CD4-positive, alpha-beta memory T cell (primary cell): ENCODE measurements at regions not wholly inside any gene's neighbourhood (a gene's known extent, or its start where the extent isn't known, plus 50 kb on each side); places are given as distances from the start of the nearest gene placed in this dataset.

Experiments used
- CTCF ChIA-PET: fragments of 350-600 bp; sonication (Branson Sonifier 250); formaldehyde crosslinking; loops from one replicate; lab custom pipeline; 2021; ENCODE audit warnings: inconsistent platforms; ENCODE audit not compliant: partially characterized antibody; lab: Charles Lee
- POLR2A ChIA-PET: fragments of 350-600 bp; sonication (Branson Sonifier 250); formaldehyde crosslinking; loops from one replicate; lab custom pipeline; 2021; ENCODE audit not compliant: partially characterized antibody; lab: Charles Lee
- DNase-seq, 5 donors: peaks; one replicate each; pipeline versions ENCODE4 v3.0.0 to v3.0.0-alpha.2; 2020 to 2022; ENCODE audit warnings: mixed read lengths in 1 of 5
- H3K27ac ChIP-seq: one replicate; pipeline ENCODE4 v1.7.0; 2013; ENCODE audit warnings: low read depth, low read length
- H3K27me3 ChIP-seq: 2 replicates; pipeline ENCODE4 v1.7.0; 2013; ENCODE audit warnings: mild to moderate bottlenecking, low read length, moderate library complexity; ENCODE audit not compliant: insufficient read depth
- H3K36me3 ChIP-seq: 2 replicates; pipeline ENCODE4 v1.7.0; 2013; ENCODE audit warnings: mild to moderate bottlenecking, low read length, moderate library complexity; ENCODE audit not compliant: insufficient read depth
- H3K4me1 ChIP-seq: 2 replicates; pipeline ENCODE4 v1.7.0; 2013; ENCODE audit warnings: mild to moderate bottlenecking, low read length, moderate library complexity; ENCODE audit not compliant: insufficient read depth
- H3K4me3 ChIP-seq, 2 donors: one replicate each; pipeline ENCODE4 v1.7.0; 2013; ENCODE audit warnings: low read length in 2 of 2, mild to moderate bottlenecking in 1 of 2
- H3K9me3 ChIP-seq, 2 donors: one replicate each; pipeline ENCODE4 v1.7.0; 2013; ENCODE audit warnings: low read length in 2 of 2, control low read depth in 1 of 2; ENCODE audit not compliant: control insufficient read depth in 1 of 2
- H3K27ac Mint-ChIP-seq, 7 donors: one replicate each; pipeline ENCODE4 v1.8.0; 2020 to 2021; ENCODE audit warnings: mixed read lengths in 7 of 7, mild to moderate bottlenecking in 6 of 7, inconsistent platforms in 3 of 7, moderate library complexity in 3 of 7
- H3K27me3 Mint-ChIP-seq, 2 donors: one replicate each; pipeline ENCODE4 v1.8.0; 2020 to 2021; ENCODE audit warnings: mixed read lengths in 2 of 2
- H3K36me3 Mint-ChIP-seq, 2 donors: one replicate each; pipeline ENCODE4 v1.8.0; 2020 to 2021; ENCODE audit warnings: mixed read lengths in 2 of 2, inconsistent platforms in 1 of 2, mild to moderate bottlenecking in 1 of 2
- H3K4me1 Mint-ChIP-seq, 4 donors: one replicate each; pipeline ENCODE4 v1.8.0; 2020 to 2021; ENCODE audit warnings: mixed read lengths in 4 of 4, mild to moderate bottlenecking in 1 of 4
- H3K4me3 Mint-ChIP-seq, 8 donors: one replicate each; pipeline ENCODE4 v1.8.0; 2020 to 2021; ENCODE audit warnings: mixed read lengths in 8 of 8, mild to moderate bottlenecking in 7 of 8, moderate library complexity in 6 of 8, inconsistent platforms in 3 of 8
- H3K9me3 Mint-ChIP-seq, 8 donors: one replicate each; pipeline ENCODE4 v1.8.0; 2020 to 2021; ENCODE audit warnings: mixed read lengths in 8 of 8, mild to moderate bottlenecking in 5 of 8, inconsistent platforms in 3 of 8, moderate library complexity in 1 of 8
- intact Hi-C: fragments of 100-400 bp; cut with micrococcal nuclease; formaldehyde crosslinking; loops from one replicate; pipeline ENCODE4 v1.15.1; 2023

GRCh38 chr2:13066676-13067075, 349.9 kb downstream of the TRIB2 start:
- no peak overlapping the region for H3K27ac ChIP-seq
- Mint-ChIP-seq H3K4me3 (no peak overlapping the region), H3K27ac (no peak overlapping the region), H3K4me1 (no peaks in the 10 kb centered on the region), H3K36me3 (no peaks in the 10 kb centered on the region), H3K27me3 (peaks cover 14 to 20% of the 10 kb centered on the region in 2 donors), H3K9me3 (peaks cover 0 to 3% (median 0%) of the 10 kb centered on the region in 8 donors)
- H3K4me1 ChIP-seq: no peaks in the 10 kb centered on the region
- H3K36me3 ChIP-seq: no peaks in the 10 kb centered on the region
- H3K4me3 ChIP-seq: no peak overlapping the region
- no peaks in the 10 kb centered on the region for H3K9me3 ChIP-seq
- intact Hi-C loops: no loop called here
- DNase-seq: no peak
- no peaks in the 10 kb centered on the region for H3K27me3 ChIP-seq
- POLR2A ChIA-PET: no interaction called here
- CTCF ChIA-PET: no interaction called here

GRCh38 chr2:13067508-13067907, 350.8 kb downstream of the TRIB2 start:
- intact Hi-C loops: no loop called here
- no peak overlapping the region for H3K27ac Mint-ChIP-seq

GRCh38 chr2:13089971-13090370, 373.2 kb downstream of the TRIB2 start:
- no peak for DNase-seq
- H3K27ac ChIP-seq: no peak overlapping the region
- H3K27me3 Mint-ChIP-seq: peaks cover 12 to 32% of the 10 kb centered on the region in 2 donors
- H3K27me3 ChIP-seq: no peaks in the 10 kb centered on the region
- H3K4me3 ChIP-seq: no peak overlapping the region
- H3K27ac Mint-ChIP-seq: no peak overlapping the region
- CTCF ChIA-PET: no interaction called here
- H3K9me3 Mint-ChIP-seq: peaks cover 0 to 2% (median 0%) of the 10 kb centered on the region in 8 donors
- no peaks in the 10 kb centered on the region for H3K9me3 ChIP-seq
- no peaks in the 10 kb centered on the region for H3K36me3 Mint-ChIP-seq
- H3K4me3 Mint-ChIP-seq: no peak overlapping the region
- no peaks in the 10 kb centered on the region for H3K4me1 Mint-ChIP-seq
- intact Hi-C loops: no loop called here
- POLR2A ChIA-PET: no interaction called here
- no peaks in the 10 kb centered on the region for H3K36me3 ChIP-seq
- H3K4me1 ChIP-seq: no peaks in the 10 kb centered on the region

More at GRCh38 chr2:13067508-13067907, 350.8 kb downstream of the TRIB2 start:
- H3K36me3 ChIP-seq: no peaks in the 10 kb centered on the region
- Mint-ChIP-seq H3K4me1 (no peaks in the 10 kb centered on the region), H3K27me3 (peaks cover 14 to 20% of the 10 kb centered on the region in 2 donors), H3K4me3 (no peak overlapping the region), H3K9me3 (peaks cover 0 to 3% (median 0%) of the 10 kb centered on the region in 8 donors), H3K36me3 (no peaks in the 10 kb centered on the region)
- ChIA-PET CTCF (no interaction called here), POLR2A (no interaction called here)
- no peaks in the 10 kb centered on the region for H3K4me1 ChIP-seq
- H3K27ac ChIP-seq: no peak overlapping the region
- DNase-seq: no peak
- no peaks in the 10 kb centered on the region for H3K27me3 ChIP-seq
- H3K9me3 ChIP-seq: no peaks in the 10 kb centered on the region
- H3K4me3 ChIP-seq: no peak overlapping the region

GRCh38 chr2:13091455-13091854, 374.7 kb downstream of the TRIB2 start:
- no peak for DNase-seq
- ChIA-PET CTCF (no interaction called here), POLR2A (no interaction called here)
- H3K9me3 ChIP-seq: no peaks in the 10 kb centered on the region
- Mint-ChIP-seq H3K4me1 (no peaks in the 10 kb centered on the region), H3K9me3 (peaks cover 0 to 4% (median 0%) of the 10 kb centered on the region in 8 donors), H3K27ac (no peak overlapping the region), H3K27me3 (peaks cover 12 to 34% of the 10 kb centered on the region in 2 donors), H3K4me3 (no peak overlapping the region), H3K36me3 (no peaks in the 10 kb centered on the region)
- no peak overlapping the region for H3K4me3 ChIP-seq
- no peaks in the 10 kb centered on the region for H3K27me3 ChIP-seq
- no peak overlapping the region for H3K27ac ChIP-seq
- H3K36me3 ChIP-seq: no peaks in the 10 kb centered on the region
- intact Hi-C loops: no loop called here
- H3K4me1 ChIP-seq: no peaks in the 10 kb centered on the region

GRCh38 chr2:13091861-13092378, 375.2 kb downstream of the TRIB2 start:
- peaks cover 0 to 4% (median 0%) of the 10 kb centered on the region in 8 donors for H3K9me3 Mint-ChIP-seq
- intact Hi-C loops: no loop called here
- Histone ChIP-seq H3K4me3 (no peak overlapping the region), H3K36me3 (no peaks in the 10 kb centered on the region), H3K4me1 (no peaks in the 10 kb centered on the region), H3K27ac (no peak overlapping the region), H3K27me3 (no peaks in the 10 kb centered on the region), H3K9me3 (no peaks in the 10 kb centered on the region)
- no peak overlapping the region for H3K27ac Mint-ChIP-seq
- H3K4me3 Mint-ChIP-seq: no peak overlapping the region
- ChIA-PET POLR2A (no interaction called here), CTCF (no interaction called here)
- no peak for DNase-seq
- H3K4me1 Mint-ChIP-seq: no peaks in the 10 kb centered on the region
- H3K36me3 Mint-ChIP-seq: no peaks in the 10 kb centered on the region
- H3K27me3 Mint-ChIP-seq: peaks cover 9 to 33% of the 10 kb centered on the region in 2 donors

GRCh38 chr2:13093416-13093991, 376.8 kb downstream of the TRIB2 start:
- Mint-ChIP-seq H3K4me1 (no peaks in the 10 kb centered on the region), H3K27me3 (peaks cover 7 to 34% of the 10 kb centered on the region in 2 donors), H3K27ac (no peak overlapping the region), H3K36me3 (no peaks in the 10 kb centered on the region), H3K9me3 (peaks cover 0 to 4% (median 0%) of the 10 kb centered on the region in 8 donors), H3K4me3 (no peak overlapping the region)
- no peaks in the 10 kb centered on the region for H3K9me3 ChIP-seq
- no peak overlapping the region for H3K27ac ChIP-seq
- ChIA-PET CTCF (no interaction called here), POLR2A (no interaction called here)
- no peak overlapping the region for H3K4me3 ChIP-seq
- no peaks in the 10 kb centered on the region for H3K36me3 ChIP-seq
- H3K27me3 ChIP-seq: no peaks in the 10 kb centered on the region
- H3K4me1 ChIP-seq: no peaks in the 10 kb centered on the region
- no peak for DNase-seq
- intact Hi-C loops: no loop called here

- H3K36me3 Mint-ChIP-seq: no peaks in the 10 kb centered on the region
- H3K27ac Mint-ChIP-seq: no peak overlapping the region
- Histone ChIP-seq H3K27me3 (no peaks in the 10 kb centered on the region), H3K36me3 (no peaks in the 10 kb centered on the region), H3K27ac (no peak overlapping the region), H3K4me3 (no peak overlapping the region), H3K9me3 (no peaks in the 10 kb centered on the region), H3K4me1 (no peaks in the 10 kb centered on the region)
- no peaks in the 10 kb centered on the region for H3K4me1 Mint-ChIP-seq
- peaks cover 0 to 7% (median 2%) of the 10 kb centered on the region in 8 donors for H3K9me3 Mint-ChIP-seq
- ChIA-PET POLR2A (no interaction called here), CTCF (no interaction called here)
- DNase-seq: no peak
- H3K27me3 Mint-ChIP-seq: peaks cover 6 to 25% of the 10 kb centered on the region in 2 donors
- no peak overlapping the region for H3K4me3 Mint-ChIP-seq
- intact Hi-C loops: no loop called here
Observed at GRCh38 chr2:13102397-13103063, 385.8 kb downstream of the TRIB2 start.
